ENCODE measurements at regions not wholly inside any gene's neighbourhood (a gene's known extent, or its start where the extent isn't known, plus 50 kb on each side); places are given as distances from the start of the nearest gene placed in this dataset.

DNA sequence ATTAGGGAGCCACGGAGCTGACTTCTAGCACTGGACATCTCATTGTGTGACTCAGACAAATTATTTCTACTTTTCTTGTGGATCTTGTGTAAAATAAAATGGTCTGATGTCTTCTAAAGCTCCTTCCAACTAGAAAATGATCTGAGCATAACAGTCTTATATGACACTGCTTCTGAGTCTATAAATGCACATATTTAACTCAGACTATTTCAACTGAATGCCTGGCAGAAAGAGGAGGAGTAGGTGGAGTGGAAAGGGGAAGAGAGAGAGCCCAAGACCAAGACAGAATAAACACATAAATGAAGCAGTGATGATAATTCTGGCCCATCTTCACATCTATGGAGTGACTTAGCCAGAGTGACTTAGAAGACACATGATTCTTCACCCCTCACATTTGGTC is 162.3 kb upstream of the PDZRN3 start:
- DNase-seq: no peak
- H3K36me3 Mint-ChIP-seq (ENCODE audit: low read depth): no peaks in the 10 kb centered on the region
- no peak for ATAC-seq (ENCODE audit: low read depth)
- TF ChIP-seq CTCF (IDR thresholded peaks at IDR 0.05): no peak
- H3K4me3 Mint-ChIP-seq: no peak overlapping the region
- no peaks in the 10 kb centered on the region for H3K4me1 Mint-ChIP-seq
- H3K27ac Mint-ChIP-seq: no peak overlapping the region
- peaks cover 2% of the 10 kb centered on the region for H3K9me3 Mint-ChIP-seq
- no peaks in the 10 kb centered on the region for H3K27me3 Mint-ChIP-seq
- intact Hi-C loops (cut with micrococcal nuclease): no loop called here
- CTCF ChIA-PET: no interaction called here
- POLR2A ChIA-PET: no interaction called here

GRCh38 chr3:73786321-73786807 is 161.6 kb upstream of the PDZRN3 start:
- intact Hi-C loops (cut with micrococcal nuclease): no loop called here
- TF ChIP-seq CTCF (IDR thresholded peaks at IDR 0.05): no peak
- POLR2A ChIA-PET: no interaction called here
- Mint-ChIP-seq H3K9me3 (peaks cover 2% of the 10 kb centered on the region), H3K4me3 (no peak overlapping the region), H3K36me3 (ENCODE audit: low read depth) (no peaks in the 10 kb centered on the region), H3K27me3 (no peaks in the 10 kb centered on the region), H3K4me1 (no peaks in the 10 kb centered on the region), H3K27ac (no peak overlapping the region)
- DNase-seq (no peak), ATAC-seq (ENCODE audit: low read depth) (no peak)
- CTCF ChIA-PET: no interaction called here

DNA sequence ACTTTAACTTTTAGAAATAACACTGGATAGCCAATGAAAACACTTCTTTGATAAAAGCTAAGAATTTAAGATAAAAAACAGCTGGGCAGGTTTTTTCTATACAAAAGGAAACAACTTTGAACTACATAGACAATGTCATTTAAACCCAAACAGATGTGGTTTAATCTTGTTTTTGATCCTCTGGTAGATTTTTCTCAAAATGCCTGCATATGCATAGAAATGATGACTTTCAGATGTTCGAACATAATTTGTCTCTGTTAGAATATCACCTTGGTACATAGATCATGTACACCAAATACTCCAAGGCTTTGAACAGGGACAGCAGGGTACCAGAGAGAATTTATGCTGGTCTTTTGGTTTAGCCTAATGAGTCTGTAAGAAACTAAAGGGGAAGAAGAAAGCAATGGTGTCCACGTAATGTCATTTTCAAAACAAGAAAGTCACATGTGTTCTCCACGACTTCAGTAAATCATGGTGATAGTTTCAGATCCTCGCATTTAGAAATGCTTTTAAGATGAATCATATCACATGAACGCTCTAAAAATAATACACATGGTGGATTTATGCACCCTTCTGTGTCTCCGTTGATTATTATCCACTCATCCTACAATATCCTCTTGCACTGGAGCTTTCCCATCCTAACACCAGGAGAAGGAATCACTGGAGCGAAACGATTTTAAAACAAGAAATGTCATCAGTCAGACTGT is 160.1 kb upstream of the PDZRN3 start:
- intact Hi-C loops (cut with micrococcal nuclease): no loop called here
- Mint-ChIP-seq H3K4me3 (no peak overlapping the region), H3K9me3 (peaks cover 2% of the 10 kb centered on the region), H3K27me3 (no peaks in the 10 kb centered on the region), H3K27ac (no peak overlapping the region), H3K4me1 (no peaks in the 10 kb centered on the region), H3K36me3 (ENCODE audit: low read depth) (no peaks in the 10 kb centered on the region)
- no peak for TF ChIP-seq CTCF (IDR thresholded peaks at IDR 0.05)
- ATAC-seq (ENCODE audit: low read depth): no peak
- DNase-seq: no peak
- ChIA-PET CTCF (no interaction called here), POLR2A (no interaction called here)

DNA sequence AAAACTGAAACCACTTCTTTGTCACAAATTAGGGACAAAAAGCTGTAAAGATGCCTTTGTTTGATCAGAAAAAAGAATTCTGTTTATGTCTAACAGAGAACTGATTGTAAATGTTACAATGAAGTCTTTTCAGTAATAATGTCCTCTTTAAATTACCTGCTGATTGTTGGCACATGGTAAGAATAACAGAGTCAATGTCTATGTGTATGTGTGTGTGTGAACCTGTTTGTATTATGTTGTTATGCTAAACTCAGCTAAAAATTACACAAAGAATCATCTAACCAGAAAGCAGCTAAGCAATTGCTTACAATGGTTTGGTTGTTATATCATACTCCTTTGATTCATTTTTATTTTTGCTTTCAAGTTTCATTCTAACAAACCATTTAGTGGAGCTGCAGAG is 159.1 kb upstream of the PDZRN3 start:
- DNase-seq: no peak
- ChIA-PET POLR2A (no interaction called here), CTCF (no interaction called here)
- Mint-ChIP-seq H3K4me3 (no peak overlapping the region), H3K9me3 (peaks cover 2% of the 10 kb centered on the region), H3K27me3 (no peaks in the 10 kb centered on the region), H3K27ac (no peak overlapping the region), H3K4me1 (no peaks in the 10 kb centered on the region), H3K36me3 (ENCODE audit: low read depth) (no peaks in the 10 kb centered on the region)
- TF ChIP-seq CTCF (IDR thresholded peaks at IDR 0.05): no peak
- ATAC-seq (ENCODE audit: low read depth): no peak
- intact Hi-C loops (cut with micrococcal nuclease): no loop called here

DNA sequence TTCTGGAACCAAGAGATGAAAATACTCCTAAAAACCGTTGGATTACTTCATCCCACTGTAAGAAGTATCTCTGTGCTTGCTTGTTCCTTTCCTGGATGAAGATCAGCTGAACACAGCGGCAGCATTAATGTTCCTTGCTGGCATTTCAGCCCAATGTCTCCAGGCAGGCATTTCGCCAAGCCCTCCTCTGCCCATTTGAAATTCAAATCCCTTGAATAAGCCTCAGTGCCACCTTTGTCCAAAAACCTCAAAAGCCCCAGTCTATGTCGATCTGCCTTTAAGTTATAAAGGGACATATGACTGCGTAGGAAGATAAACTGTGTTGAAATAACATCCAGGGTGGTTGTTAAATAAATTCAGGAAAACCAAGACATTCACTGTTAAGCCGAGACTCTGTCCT is 156.8 kb upstream of the PDZRN3 start:
- H3K9me3 Mint-ChIP-seq: peaks cover 2% of the 10 kb centered on the region
- no peak for ATAC-seq (ENCODE audit: low read depth)
- no peak overlapping the region for H3K27ac Mint-ChIP-seq
- H3K27me3 Mint-ChIP-seq: no peaks in the 10 kb centered on the region
- intact Hi-C loops (cut with micrococcal nuclease): no loop called here
- no peak overlapping the region for H3K4me3 Mint-ChIP-seq
- no peaks in the 10 kb centered on the region for H3K4me1 Mint-ChIP-seq
- CTCF ChIA-PET: no interaction called here
- POLR2A ChIA-PET: no interaction called here
- no peaks in the 10 kb centered on the region for H3K36me3 Mint-ChIP-seq (ENCODE audit: low read depth)
- no peak for DNase-seq
- TF ChIP-seq CTCF (IDR thresholded peaks at IDR 0.05): no peak

All from activated B cell treated with CpG ODN at 0.5 μM for 24 hours (primary cell).